Peyer's patch (tissue), 4 donors: ENCODE measurements at regions not wholly inside any gene's neighbourhood (a gene's known extent, or its start where the extent isn't known, plus 50 kb on each side); places are given as distances from the start of the nearest gene placed in this dataset.

ENCODE experiments used
- DNase-seq, 3 donors: peaks; one replicate each; pipeline ENCODE4 v3.0.0-alpha.2; 2017 to 2019
- H3K27ac ChIP-seq, 4 donors: fragments of 200-600 bp; sonication (generic); one replicate each; pipeline ENCODE4 v1.5.1; 2016 to 2019
- H3K27me3 ChIP-seq, 2 donors: fragments of 200-600 bp; sonication (generic); one replicate each; pipeline ENCODE4 v1.5.1; 2019
- H3K36me3 ChIP-seq, 3 donors: fragments of 200-600 bp; sonication (generic); one replicate each; pipeline ENCODE4 v1.5.1; 2016 to 2019
- H3K4me1 ChIP-seq, 4 donors: fragments of 200-600 bp; sonication (generic); one replicate each; pipeline ENCODE4 v1.5.1; 2016 to 2019
- H3K4me3 ChIP-seq, 4 donors: fragments of 200-600 bp; sonication (generic); 1 replicate in 3 of 4; 2 replicates in 1 of 4; pipeline ENCODE4 v1.5.1; 2016 to 2019; ENCODE audit warnings: mild to moderate bottlenecking in 1 of 4
- H3K9me3 ChIP-seq, 4 donors: fragments of 200-600 bp; sonication (generic); one replicate each; pipeline ENCODE4 v1.5.1; 2016 to 2019; ENCODE audit warnings: mild to moderate bottlenecking in 1 of 4
- POLR2A ChIP-seq, 2 donors: fragments of 450-650 bp; IDR thresholded peaks; one replicate each; pipeline ENCODE4 v1.5.1; 2017; ENCODE audit warnings: antibody characterized with exemption in 2 of 2, mild to moderate bottlenecking in 2 of 2, moderate library complexity in 2 of 2
- TF ChIP-seq, protein P1 (sequence below), 6 experiments: fragments of 450-650 bp in 4 of 6; fragments of 200-600 bp in 2 of 6; sonication (generic) in 1 of 6; IDR thresholded peaks; one replicate each; pipeline ENCODE4 v1.5.1; 2017 to 2019; ENCODE audit warnings: antibody characterized with exemption in 6 of 6, mild to moderate bottlenecking in 3 of 6, moderate library complexity in 1 of 6

DNA sequence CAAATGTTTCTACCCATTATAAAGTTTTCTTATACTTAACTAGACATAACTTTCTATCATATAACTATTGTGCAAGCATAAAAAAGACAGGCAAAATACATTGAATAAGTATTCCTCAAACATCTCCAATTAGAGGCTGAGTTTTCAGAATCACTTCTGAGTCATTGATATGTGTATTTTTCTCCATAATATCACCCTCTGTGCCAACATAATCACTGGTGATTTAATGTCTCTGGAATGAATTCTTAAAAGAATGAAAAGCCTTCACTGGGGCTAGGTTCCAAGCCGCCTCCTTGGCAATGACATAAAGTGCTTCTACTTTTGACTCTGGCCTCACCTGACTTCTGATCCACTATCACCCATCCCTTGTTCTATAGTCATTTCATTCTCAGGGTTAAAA is 197.0 kb upstream of the E2F8 start:
- DNase-seq = no peak
- no peak for TF ChIP-seq POLR2A (IDR thresholded peaks at IDR 0.05)
- TF ChIP-seq, protein P1, sequence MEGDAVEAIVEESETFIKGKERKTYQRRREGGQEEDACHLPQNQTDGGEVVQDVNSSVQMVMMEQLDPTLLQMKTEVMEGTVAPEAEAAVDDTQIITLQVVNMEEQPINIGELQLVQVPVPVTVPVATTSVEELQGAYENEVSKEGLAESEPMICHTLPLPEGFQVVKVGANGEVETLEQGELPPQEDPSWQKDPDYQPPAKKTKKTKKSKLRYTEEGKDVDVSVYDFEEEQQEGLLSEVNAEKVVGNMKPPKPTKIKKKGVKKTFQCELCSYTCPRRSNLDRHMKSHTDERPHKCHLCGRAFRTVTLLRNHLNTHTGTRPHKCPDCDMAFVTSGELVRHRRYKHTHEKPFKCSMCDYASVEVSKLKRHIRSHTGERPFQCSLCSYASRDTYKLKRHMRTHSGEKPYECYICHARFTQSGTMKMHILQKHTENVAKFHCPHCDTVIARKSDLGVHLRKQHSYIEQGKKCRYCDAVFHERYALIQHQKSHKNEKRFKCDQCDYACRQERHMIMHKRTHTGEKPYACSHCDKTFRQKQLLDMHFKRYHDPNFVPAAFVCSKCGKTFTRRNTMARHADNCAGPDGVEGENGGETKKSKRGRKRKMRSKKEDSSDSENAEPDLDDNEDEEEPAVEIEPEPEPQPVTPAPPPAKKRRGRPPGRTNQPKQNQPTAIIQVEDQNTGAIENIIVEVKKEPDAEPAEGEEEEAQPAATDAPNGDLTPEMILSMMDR (IDR thresholded peaks at IDR 0.05) = no peak
- H3K27me3 ChIP-seq = no peaks in the 10 kb centered on the region

DNA sequence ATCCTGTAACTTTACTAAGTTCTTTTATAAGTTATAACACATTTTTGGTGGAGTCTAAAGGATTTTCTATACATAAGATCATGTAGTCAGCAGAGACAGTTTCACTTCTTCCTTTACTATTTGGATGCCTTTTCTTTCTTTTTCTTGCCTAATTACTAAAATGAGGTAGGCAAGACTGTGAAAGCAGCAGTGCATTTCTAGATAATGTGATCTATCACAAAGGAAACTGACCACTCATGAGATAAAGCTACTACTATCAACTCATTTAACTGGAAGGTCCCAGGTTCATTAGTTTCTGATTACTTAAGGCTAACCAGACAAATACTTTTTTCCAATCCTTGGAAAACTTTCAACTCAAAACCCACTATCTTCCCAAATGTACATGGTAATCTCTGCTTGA is 196.2 kb upstream of the E2F8 start:
- DNase-seq = no peak
- no peaks in the 10 kb centered on the region for H3K27me3 ChIP-seq
- H3K27ac ChIP-seq = no peak overlapping the region
- no peak overlapping the region for H3K4me3 ChIP-seq
- H3K4me1 ChIP-seq = no peaks in the 10 kb centered on the region
- no peaks in the 10 kb centered on the region for H3K9me3 ChIP-seq
- no peaks in the 10 kb centered on the region for H3K36me3 ChIP-seq
- TF ChIP-seq, protein P1 (IDR thresholded peaks at IDR 0.05) = no peak
- no peak for TF ChIP-seq POLR2A (IDR thresholded peaks at IDR 0.05)

More for the DNA sequence above, 197.0 kb upstream of the E2F8 start:
- Histone ChIP-seq H3K9me3 (no peaks in the 10 kb centered on the region), H3K4me3 (no peak overlapping the region), H3K27ac (no peak overlapping the region), H3K36me3 (no peaks in the 10 kb centered on the region), H3K4me1 (no peaks in the 10 kb centered on the region)

DNA sequence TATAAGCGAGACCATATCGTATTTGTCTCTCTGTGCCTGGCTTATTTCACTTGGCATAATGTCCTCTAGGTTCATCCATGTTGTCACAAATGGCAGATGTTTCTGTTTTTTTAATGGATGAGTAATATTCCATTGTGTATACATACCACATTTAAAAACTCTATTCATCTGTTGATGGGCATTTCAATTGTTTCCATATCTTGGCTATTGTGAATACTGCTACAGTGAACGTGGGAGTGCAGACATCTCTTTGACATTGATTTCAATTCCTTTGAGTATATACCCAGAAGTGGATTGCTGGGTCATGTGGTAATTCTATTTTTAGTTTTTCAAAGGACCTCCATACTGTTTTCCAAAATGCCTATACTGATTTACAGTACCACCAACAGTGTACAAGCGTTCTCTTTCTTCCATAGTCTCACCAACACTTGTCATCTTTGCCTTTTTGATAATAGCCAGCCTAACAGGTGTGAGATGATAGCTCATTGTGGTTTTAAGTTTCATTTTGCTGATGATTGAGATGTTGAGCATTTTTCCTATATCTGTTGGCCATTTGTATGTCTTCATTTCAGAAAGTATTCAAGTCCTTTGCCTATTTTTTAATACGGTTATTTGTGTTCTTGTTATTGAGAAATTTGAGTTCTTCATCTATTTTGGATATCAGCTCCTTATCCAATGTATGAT is 194.7 kb upstream of the E2F8 start:
- no peaks in the 10 kb centered on the region for H3K4me1 ChIP-seq
- H3K4me3 ChIP-seq = no peak overlapping the region
- no peak for DNase-seq
- no peaks in the 10 kb centered on the region for H3K27me3 ChIP-seq
- H3K27ac ChIP-seq = no peak overlapping the region
- no peaks in the 10 kb centered on the region for H3K9me3 ChIP-seq
- H3K36me3 ChIP-seq = no peaks in the 10 kb centered on the region
- TF ChIP-seq, protein P1 (IDR thresholded peaks at IDR 0.05) = no peak
- no peak for TF ChIP-seq POLR2A (IDR thresholded peaks at IDR 0.05)

DNA sequence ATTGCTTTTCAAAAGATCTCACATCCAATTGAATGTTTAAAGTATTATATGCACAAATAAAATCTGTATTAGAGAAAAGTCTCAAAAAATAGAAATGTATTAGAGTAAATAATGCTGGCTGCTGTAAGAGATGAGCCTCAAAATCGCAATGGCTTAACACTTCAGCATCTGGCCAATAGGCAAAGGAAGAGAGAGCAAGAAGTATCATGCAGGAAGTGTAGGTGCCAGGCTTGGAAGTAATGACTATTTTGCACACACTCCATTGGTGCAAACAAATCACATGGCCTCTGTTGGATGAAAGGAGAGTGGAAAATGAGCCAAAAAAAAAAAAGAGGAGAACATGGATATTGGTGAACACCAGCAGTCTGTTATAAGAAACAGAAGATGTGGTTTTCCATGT is 193.0 kb upstream of the E2F8 start:
- Histone ChIP-seq H3K4me1 (no peaks in the 10 kb centered on the region), H3K27ac (peak overlapping the region in 1 of 4 donors; percentile 34), H3K27me3 (no peaks in the 10 kb centered on the region), H3K9me3 (no peaks in the 10 kb centered on the region), H3K4me3 (no peak overlapping the region), H3K36me3 (no peaks in the 10 kb centered on the region)
- no peak for DNase-seq
- TF ChIP-seq, protein P1 (IDR thresholded peaks at IDR 0.05) = no peak
- TF ChIP-seq POLR2A (IDR thresholded peaks at IDR 0.05) = no peak

DNA sequence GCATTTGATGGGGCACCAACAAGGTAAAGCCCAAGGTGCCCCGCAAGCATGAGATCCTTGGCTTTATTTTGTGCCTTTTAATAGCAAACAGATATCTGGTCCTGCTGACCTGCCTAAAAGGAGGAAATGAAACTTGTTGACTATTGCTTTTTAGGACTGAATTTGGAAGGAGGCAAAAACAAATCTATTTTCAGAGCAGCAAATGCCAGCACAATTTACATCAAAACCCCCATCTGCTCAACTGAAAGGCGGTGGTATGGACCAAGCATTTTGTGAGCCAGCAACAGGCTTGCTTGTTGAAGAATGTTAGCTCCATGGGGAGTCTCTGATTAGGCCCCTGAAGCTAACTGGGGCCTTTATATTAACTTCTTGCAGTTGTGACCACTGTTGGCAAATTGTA is 192.6 kb upstream of the E2F8 start:
- Histone ChIP-seq H3K9me3 (no peaks in the 10 kb centered on the region), H3K27me3 (no peaks in the 10 kb centered on the region), H3K4me1 (no peaks in the 10 kb centered on the region), H3K4me3 (no peak overlapping the region), H3K27ac (peak overlapping the region in 2 of 4 donors; percentile 26 to 34), H3K36me3 (no peaks in the 10 kb centered on the region)
- no peak for DNase-seq
- TF ChIP-seq, protein P1 (IDR thresholded peaks at IDR 0.05) = no peak
- TF ChIP-seq POLR2A (IDR thresholded peaks at IDR 0.05) = no peak
